ENCODE measurements at regions not wholly inside any gene's neighbourhood (a gene's known extent, or its start where the extent isn't known, plus 50 kb on each side); places are given as distances from the start of the nearest gene placed in this dataset.

- no peak for DNase-seq (ENCODE audit: extremely low spot score)
- TF ChIP-seq BHLHE40 (IDR thresholded peaks at IDR 0.05; ENCODE audit: borderline replicate concordance) (no peak), ZNF384 (IDR thresholded peaks at IDR 0.05) (no peak), TARDBP (IDR thresholded peaks at IDR 0.05) (no peak), SP1 (IDR thresholded peaks at IDR 0.05) (no peak), HDGF (IDR thresholded peaks at IDR 0.05; ENCODE audit: borderline replicate concordance) (no peak), PKNOX1 (IDR thresholded peaks at IDR 0.05) (no peak), L3MBTL2 (conservative IDR thresholded peaks at IDR 0.05) (no peak), SUZ12 (IDR thresholded peaks at IDR 0.05) (no peak)
- CTCF ChIA-PET = no interaction called here
- POLR2A ChIA-PET = no interaction called here
Measured at GRCh38 chr2:236691799-236692167, 122.2 kb downstream of the ACKR3 start.

- DNase-seq (ENCODE audit: extremely low spot score) = no peak
- no peak for TF ChIP-seq CTBP1 (IDR thresholded peaks at IDR 0.05; ENCODE audit: borderline replicate concordance)
- no peak for TF ChIP-seq HDGF (IDR thresholded peaks at IDR 0.05; ENCODE audit: borderline replicate concordance)
- TF ChIP-seq FOXK2 (IDR thresholded peaks at IDR 0.05) = no peak
- TF ChIP-seq ARNT (IDR thresholded peaks at IDR 0.05) = no peak
- no peak for TF ChIP-seq FOXM1 (IDR thresholded peaks at IDR 0.05; ENCODE audit: borderline replicate concordance)
- no peak for TF ChIP-seq LEF1 (IDR thresholded peaks at IDR 0.05; ENCODE audit: borderline replicate concordance)
- no peak for TF ChIP-seq L3MBTL2 (conservative IDR thresholded peaks at IDR 0.05)
- TF ChIP-seq BHLHE40 (IDR thresholded peaks at IDR 0.05; ENCODE audit: borderline replicate concordance) = no peak
- no peak for TF ChIP-seq SP1 (IDR thresholded peaks at IDR 0.05)
- TF ChIP-seq SUZ12 (IDR thresholded peaks at IDR 0.05) = no peak
- ChIA-PET POLR2A (no interaction called here), CTCF (no interaction called here)
Measured at GRCh38 chr2:236692937-236693336, 123.3 kb downstream of the ACKR3 start.

DNA sequence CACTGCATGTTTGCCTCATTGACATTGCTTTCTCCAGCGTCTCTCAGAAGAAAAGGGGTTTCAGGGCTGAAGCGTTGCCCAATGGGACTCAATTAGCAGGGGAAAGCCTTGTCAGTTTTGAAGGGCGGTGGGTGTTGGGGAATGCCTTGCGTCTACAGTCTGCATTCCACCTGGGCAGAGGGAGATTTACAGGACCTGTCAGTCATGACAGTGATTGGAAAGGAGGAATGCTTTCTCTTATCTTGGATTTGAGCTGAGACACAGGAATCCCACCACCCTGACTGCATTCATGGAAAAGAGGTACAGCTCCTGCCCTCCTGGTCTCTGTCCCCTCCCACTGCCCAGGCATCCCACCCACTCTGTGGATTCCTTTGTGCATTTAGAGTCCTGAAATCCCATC, 123.9 kb downstream of the ACKR3 start:
- POLR2A ChIA-PET = no interaction called here
- DNase-seq (ENCODE audit: extremely low spot score) = no peak
- CTCF ChIA-PET = interaction anchor here (1.8 kb wide), 1 partner anchor 15 kb away, joined by 5 read pairs; no protein-coding TSS in a partner anchor
- TF ChIP-seq HDGF (IDR thresholded peaks at IDR 0.05; ENCODE audit: borderline replicate concordance) = no peak
- TF ChIP-seq L3MBTL2 (conservative IDR thresholded peaks at IDR 0.05) = no peak

GRCh38 chr2:236694146-236694888, 124.7 kb downstream of the ACKR3 start:
- POLR2A ChIA-PET = no interaction called here
- CTCF ChIA-PET = interaction anchor here (1.8 kb wide), 1 partner anchor 14 kb away, joined by 5 read pairs; no protein-coding TSS in a partner anchor
- TF ChIP-seq NFRKB (IDR thresholded peaks at IDR 0.05) = no peak
- no peak for DNase-seq (ENCODE audit: extremely low spot score)

DNA sequence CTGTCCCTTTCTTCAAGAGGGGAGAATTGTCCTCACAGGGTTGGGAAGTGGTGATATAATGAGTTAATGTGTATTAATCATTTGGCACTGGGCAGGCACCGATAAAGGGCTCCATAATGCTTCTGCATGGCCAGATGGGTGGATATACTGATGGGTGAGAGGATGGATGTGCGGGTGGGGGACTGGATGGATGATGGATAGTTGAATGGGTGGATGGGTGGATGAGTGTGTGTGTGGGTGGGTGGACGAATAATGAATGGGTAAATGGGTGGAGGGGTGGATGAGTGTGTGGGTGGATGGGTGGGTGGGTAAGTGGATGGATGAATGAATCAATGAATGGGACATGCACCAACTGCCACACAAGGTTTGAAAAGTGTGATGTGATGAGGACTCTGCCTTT, 127.2 kb downstream of the ACKR3 start:
- ChIA-PET POLR2A (no interaction called here), CTCF (no interaction called here)
- DNase-seq (ENCODE audit: extremely low spot score) = no peak
- TF ChIP-seq LEF1 (IDR thresholded peaks at IDR 0.05; ENCODE audit: borderline replicate concordance) (no peak), PKNOX1 (IDR thresholded peaks at IDR 0.05) (no peak), SP1 (IDR thresholded peaks at IDR 0.05) (no peak), FOXK2 (IDR thresholded peaks at IDR 0.05) (no peak), FOXM1 (IDR thresholded peaks at IDR 0.05; ENCODE audit: borderline replicate concordance) (no peak), L3MBTL2 (conservative IDR thresholded peaks at IDR 0.05) (no peak), CTBP1 (IDR thresholded peaks at IDR 0.05; ENCODE audit: borderline replicate concordance) (no peak), BHLHE40 (IDR thresholded peaks at IDR 0.05; ENCODE audit: borderline replicate concordance) (no peak), SUZ12 (IDR thresholded peaks at IDR 0.05) (no peak), ARNT (IDR thresholded peaks at IDR 0.05) (no peak), ZNF384 (IDR thresholded peaks at IDR 0.05) (no peak), ELF4 (IDR thresholded peaks at IDR 0.05) (no peak), TARDBP (IDR thresholded peaks at IDR 0.05) (no peak), NFRKB (IDR thresholded peaks at IDR 0.05) (no peak), FOXA1 (IDR thresholded peaks at IDR 0.05) (no peak), HDGF (IDR thresholded peaks at IDR 0.05; ENCODE audit: borderline replicate concordance) (no peak)

DNA sequence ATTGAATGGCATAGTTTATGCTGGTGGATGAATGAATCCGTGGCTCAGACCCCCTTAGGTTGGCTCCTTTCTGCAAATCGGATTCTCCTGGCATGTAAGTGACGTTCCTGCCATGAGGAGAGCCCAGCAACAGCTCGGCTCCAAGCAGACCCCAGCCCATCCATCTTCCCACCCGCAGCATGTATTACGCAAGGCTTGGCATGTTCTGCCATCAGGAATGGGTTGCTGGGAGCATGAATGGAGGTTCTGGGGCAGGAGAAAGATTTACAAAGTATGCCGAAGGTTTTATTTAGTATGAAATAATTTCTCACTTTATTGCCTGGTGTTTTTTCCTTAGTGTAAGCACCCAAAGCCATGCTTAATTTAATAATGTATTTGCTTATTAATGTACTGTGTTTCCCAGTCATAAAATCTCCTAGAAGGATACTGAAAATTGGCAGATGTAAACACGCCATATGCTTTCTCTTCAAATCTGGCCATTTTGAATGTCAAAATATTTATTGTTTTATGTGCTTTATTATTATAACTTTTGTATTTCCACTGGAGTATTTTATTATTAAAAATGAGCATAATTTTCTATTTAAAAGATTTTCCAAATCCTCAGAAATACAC, 128.5 kb downstream of the ACKR3 start:
- ChIA-PET POLR2A (no interaction called here), CTCF (no interaction called here)
- DNase-seq (ENCODE audit: extremely low spot score) = no peak
- TF ChIP-seq FOXK2 (IDR thresholded peaks at IDR 0.05) = no peak
- no peak for TF ChIP-seq FOXM1 (IDR thresholded peaks at IDR 0.05; ENCODE audit: borderline replicate concordance)
- TF ChIP-seq ARNT (IDR thresholded peaks at IDR 0.05) = no peak
- TF ChIP-seq ELF4 (IDR thresholded peaks at IDR 0.05) = no peak
- TF ChIP-seq CTBP1 (IDR thresholded peaks at IDR 0.05; ENCODE audit: borderline replicate concordance) = no peak
- TF ChIP-seq LEF1 (IDR thresholded peaks at IDR 0.05; ENCODE audit: borderline replicate concordance) = no peak
- TF ChIP-seq TARDBP (IDR thresholded peaks at IDR 0.05) = no peak
- no peak for TF ChIP-seq PKNOX1 (IDR thresholded peaks at IDR 0.05)
- no peak for TF ChIP-seq HDGF (IDR thresholded peaks at IDR 0.05; ENCODE audit: borderline replicate concordance)
- no peak for TF ChIP-seq FOXA1 (IDR thresholded peaks at IDR 0.05)
- no peak for TF ChIP-seq ZNF384 (IDR thresholded peaks at IDR 0.05)
- no peak for TF ChIP-seq SUZ12 (IDR thresholded peaks at IDR 0.05)
- no peak for TF ChIP-seq SP1 (IDR thresholded peaks at IDR 0.05)
- no peak for TF ChIP-seq NFRKB (IDR thresholded peaks at IDR 0.05)
- TF ChIP-seq L3MBTL2 (conservative IDR thresholded peaks at IDR 0.05) = no peak
- TF ChIP-seq BHLHE40 (IDR thresholded peaks at IDR 0.05; ENCODE audit: borderline replicate concordance) = no peak

Measured in HEK293T (cell line).